Vagina (tissue), 2 donors: ENCODE measurements at regions not wholly inside any gene's neighbourhood (a gene's known extent, or its start where the extent isn't known, plus 50 kb on each side); places are given as distances from the start of the nearest gene placed in this dataset.
"Not testable (repeated sequence)": the region's sequence is repeated elsewhere in the genome, so short reads cannot be mapped to it uniquely, and the experiment has no call there.

Source experiments
- DNase-seq, 2 donors: peaks; one replicate each; pipeline ENCODE4 v3.0.0-alpha.2; 2017; ENCODE audit errors: extremely low spot score in 2 of 2
- H3K27ac ChIP-seq: fragments of 200-600 bp; sonication (generic); one replicate; pipeline ENCODE4 v1.5.1; 2019
- H3K27me3 ChIP-seq: fragments of 200-600 bp; sonication (generic); one replicate; pipeline ENCODE4 v1.5.1; 2019
- H3K36me3 ChIP-seq, 2 donors: fragments of 200-600 bp; sonication (generic); one replicate each; pipeline ENCODE4 v1.5.1; 2017 to 2019
- H3K4me1 ChIP-seq: fragments of 200-600 bp; sonication (generic); one replicate; pipeline ENCODE4 v1.5.1; 2019
- H3K4me3 ChIP-seq, 2 donors: fragments of 200-600 bp; sonication (generic); 1 replicate in 1 of 2; 2 replicates in 1 of 2; pipeline ENCODE4 v1.5.1; 2016 to 2019
- H3K9me3 ChIP-seq: fragments of 200-600 bp; sonication (generic); one replicate; pipeline ENCODE4 v1.5.1; 2019
- POLR2A ChIP-seq, 2 donors: fragments of 450-650 bp; IDR thresholded peaks; one replicate each; pipeline ENCODE4 v1.6.1; 2017; ENCODE audit warnings: antibody characterized with exemption in 2 of 2, mild to moderate bottlenecking in 2 of 2, moderate library complexity in 2 of 2
- POLR2AphosphoS5 ChIP-seq, 2 donors: sonication (generic); formaldehyde crosslinking; IDR thresholded peaks; one replicate each; pipeline ENCODE4 v1.9.0; 2017; ENCODE audit warnings: antibody characterized with exemption in 2 of 2, mild to moderate bottlenecking in 2 of 2, low read depth in 1 of 2; ENCODE audit not compliant: insufficient read depth in 1 of 2
- intact Hi-C: fragments of 100-400 bp; cut with DNase I; formaldehyde crosslinking; loops from one replicate; pipeline ENCODE4 v1.15.1; 2023
- TF ChIP-seq, protein P1 (sequence below), 3 experiments: fragments of 450-650 bp in 2 of 3; fragments of 200-600 bp in 1 of 3; sonication (generic) in 1 of 3; IDR thresholded peaks; one replicate each; pipeline ENCODE4 v1.5.1; 2017 to 2019; ENCODE audit warnings: antibody characterized with exemption in 3 of 3, mild to moderate bottlenecking in 2 of 3, moderate library complexity in 2 of 3

DNA sequence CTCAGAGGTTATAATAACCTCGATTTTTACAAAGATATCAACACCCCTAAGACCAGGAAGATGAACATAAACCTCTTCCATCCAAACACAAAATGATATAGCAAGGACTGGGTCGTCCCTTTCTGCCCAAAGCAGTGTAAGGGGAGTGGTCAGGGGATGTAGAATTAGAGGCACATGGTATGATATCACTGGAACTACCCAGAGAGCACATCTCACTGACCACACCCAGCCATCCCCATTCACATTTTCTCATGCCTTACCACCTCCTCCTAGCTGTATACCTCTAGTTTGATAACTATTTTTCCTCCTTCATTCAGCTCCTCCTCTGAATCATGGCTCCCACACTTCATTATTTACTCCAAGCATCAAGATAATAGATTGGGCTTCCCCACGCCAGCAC is 152.6 kb downstream of the COPS8 start:
- Histone ChIP-seq H3K27me3 (no peaks in the 10 kb centered on the region), H3K4me3 (no peak overlapping the region), H3K9me3 (no peaks in the 10 kb centered on the region), H3K27ac (no peak overlapping the region), H3K4me1 (peaks cover 24% of the 10 kb centered on the region), H3K36me3 (no peaks in the 10 kb centered on the region)
- intact Hi-C loops = no loop called here
- DNase-seq = no peak
- no peak for TF ChIP-seq POLR2A (IDR thresholded peaks at IDR 0.05)
- no peak for TF ChIP-seq POLR2AphosphoS5 (IDR thresholded peaks at IDR 0.05; ENCODE audit: insufficient read depth in 1 of 2, low read depth in 1 of 2)
- TF ChIP-seq, protein P1, sequence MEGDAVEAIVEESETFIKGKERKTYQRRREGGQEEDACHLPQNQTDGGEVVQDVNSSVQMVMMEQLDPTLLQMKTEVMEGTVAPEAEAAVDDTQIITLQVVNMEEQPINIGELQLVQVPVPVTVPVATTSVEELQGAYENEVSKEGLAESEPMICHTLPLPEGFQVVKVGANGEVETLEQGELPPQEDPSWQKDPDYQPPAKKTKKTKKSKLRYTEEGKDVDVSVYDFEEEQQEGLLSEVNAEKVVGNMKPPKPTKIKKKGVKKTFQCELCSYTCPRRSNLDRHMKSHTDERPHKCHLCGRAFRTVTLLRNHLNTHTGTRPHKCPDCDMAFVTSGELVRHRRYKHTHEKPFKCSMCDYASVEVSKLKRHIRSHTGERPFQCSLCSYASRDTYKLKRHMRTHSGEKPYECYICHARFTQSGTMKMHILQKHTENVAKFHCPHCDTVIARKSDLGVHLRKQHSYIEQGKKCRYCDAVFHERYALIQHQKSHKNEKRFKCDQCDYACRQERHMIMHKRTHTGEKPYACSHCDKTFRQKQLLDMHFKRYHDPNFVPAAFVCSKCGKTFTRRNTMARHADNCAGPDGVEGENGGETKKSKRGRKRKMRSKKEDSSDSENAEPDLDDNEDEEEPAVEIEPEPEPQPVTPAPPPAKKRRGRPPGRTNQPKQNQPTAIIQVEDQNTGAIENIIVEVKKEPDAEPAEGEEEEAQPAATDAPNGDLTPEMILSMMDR (IDR thresholded peaks at IDR 0.05) = no peak

DNA sequence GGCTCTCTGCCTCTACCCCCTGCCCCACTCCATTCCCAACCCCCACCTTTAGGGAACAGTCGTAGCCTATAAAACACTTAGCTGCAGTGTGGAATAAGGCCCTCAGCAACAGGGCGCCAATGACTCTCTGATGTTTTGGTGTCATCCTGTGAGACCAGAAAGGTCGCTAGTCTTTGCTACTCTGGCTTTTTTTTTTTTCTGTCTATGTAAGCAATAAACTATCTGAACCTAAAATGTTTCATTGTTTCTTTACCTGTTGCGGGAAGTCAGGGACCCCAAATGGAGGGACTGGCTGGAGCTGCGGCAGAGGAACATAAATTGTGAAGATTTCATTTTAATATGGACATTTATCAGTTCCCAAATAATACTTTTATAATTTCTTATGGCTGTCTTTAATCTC is 154.6 kb downstream of the COPS8 start:
- intact Hi-C loops = no loop called here
- no peak for TF ChIP-seq POLR2A (IDR thresholded peaks at IDR 0.05)
- TF ChIP-seq POLR2AphosphoS5 (IDR thresholded peaks at IDR 0.05; ENCODE audit: insufficient read depth in 1 of 2, low read depth in 1 of 2) = no peak
- TF ChIP-seq, protein P1 (IDR thresholded peaks at IDR 0.05) = no peak
- no peak overlapping the region for H3K27ac ChIP-seq
- no peaks in the 10 kb centered on the region for H3K27me3 ChIP-seq
- no peaks in the 10 kb centered on the region for H3K36me3 ChIP-seq
- H3K4me3 ChIP-seq = no peak overlapping the region
- DNase-seq = no peak
- H3K4me1 ChIP-seq = peaks cover 5% of the 10 kb centered on the region
- no peaks in the 10 kb centered on the region for H3K9me3 ChIP-seq

DNA sequence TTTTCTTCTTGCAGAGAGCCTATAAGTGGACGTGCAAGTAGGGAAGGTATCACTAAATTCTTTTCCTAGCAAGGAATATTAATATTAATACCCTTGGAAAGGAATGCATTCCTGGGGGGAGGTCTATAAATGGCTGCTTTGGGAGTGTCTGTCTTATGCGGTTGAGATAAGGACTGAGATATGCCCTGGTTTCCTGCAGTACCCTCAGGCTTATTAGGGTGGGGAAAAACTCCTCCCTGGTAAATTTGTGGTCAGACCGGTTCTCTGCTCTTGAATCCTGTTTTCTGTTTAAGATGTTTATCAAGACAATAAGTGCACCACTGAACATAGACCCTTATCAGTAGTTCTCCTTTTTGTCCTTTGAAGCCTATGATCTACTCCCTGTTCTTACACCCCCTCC is 155.2 kb downstream of the COPS8 start:
- H3K9me3 ChIP-seq, H3K27me3 ChIP-seq, H3K4me1 ChIP-seq, DNase-seq, H3K36me3 ChIP-seq, intact Hi-C loops, H3K4me3 ChIP-seq: not testable (repeated sequence)
- peak overlapping the region; percentile 56 for H3K27ac ChIP-seq

DNA sequence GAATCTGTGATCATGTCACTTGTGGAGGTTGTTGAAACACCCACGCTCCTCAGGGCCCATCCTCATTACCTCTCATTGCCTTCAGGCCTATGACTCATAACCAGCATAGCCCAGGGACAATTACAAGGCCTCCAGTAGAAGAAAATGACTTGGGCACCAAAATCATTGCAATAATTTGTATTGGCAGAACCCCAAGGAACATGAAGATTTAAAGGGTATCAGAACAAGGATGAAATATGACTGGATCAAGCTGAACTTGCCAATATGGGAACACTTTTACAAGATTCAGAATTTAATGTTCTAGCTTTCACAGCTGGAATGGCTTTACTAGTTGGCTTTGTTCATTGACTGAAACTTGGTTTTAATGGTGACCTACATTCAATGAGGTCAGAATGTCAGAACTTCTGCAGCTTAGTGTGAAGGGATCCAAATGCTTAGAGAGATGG is 156.4 kb downstream of the COPS8 start:
- Histone ChIP-seq H3K4me1 (no peaks in the 10 kb centered on the region), H3K36me3 (no peaks in the 10 kb centered on the region), H3K9me3 (no peaks in the 10 kb centered on the region), H3K27ac (peak overlapping the region; percentile 56), H3K27me3 (no peaks in the 10 kb centered on the region), H3K4me3 (no peak overlapping the region)
- intact Hi-C loops = no loop called here
- DNase-seq = no peak
- TF ChIP-seq POLR2AphosphoS5 (IDR thresholded peaks at IDR 0.05; ENCODE audit: insufficient read depth in 1 of 2, low read depth in 1 of 2) = peak in 1 of 2 donors; percentile 25
- TF ChIP-seq, protein P1 (IDR thresholded peaks at IDR 0.05) = no peak

DNA sequence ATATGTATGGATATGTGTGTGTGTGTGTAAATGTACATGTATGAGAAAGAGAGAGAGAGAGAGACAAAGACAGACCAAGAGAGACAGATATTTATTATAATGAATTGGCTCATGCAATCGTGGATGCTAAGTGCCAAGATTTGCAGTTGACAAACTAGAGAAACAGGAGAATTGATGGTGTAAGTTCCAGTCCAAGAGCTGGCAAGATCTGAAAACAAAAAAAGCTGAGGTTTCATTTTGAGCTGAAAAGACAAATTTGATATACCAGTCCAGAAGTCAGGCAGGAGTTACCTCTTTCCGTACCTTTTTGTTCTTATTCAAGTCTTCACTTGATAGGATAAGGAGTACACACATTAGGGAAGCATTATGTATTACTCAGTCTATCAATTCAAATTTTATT is 157.8 kb downstream of the COPS8 start:
- Histone ChIP-seq H3K4me1 (no peaks in the 10 kb centered on the region), H3K27ac (no peak overlapping the region), H3K4me3 (no peak overlapping the region), H3K27me3 (no peaks in the 10 kb centered on the region), H3K36me3 (no peaks in the 10 kb centered on the region), H3K9me3 (no peaks in the 10 kb centered on the region)
- DNase-seq = no peak
- intact Hi-C loops = no loop called here
- TF ChIP-seq, protein P1 (IDR thresholded peaks at IDR 0.05) = no peak
- no peak for TF ChIP-seq POLR2AphosphoS5 (IDR thresholded peaks at IDR 0.05; ENCODE audit: insufficient read depth in 1 of 2, low read depth in 1 of 2)
- no peak for TF ChIP-seq POLR2A (IDR thresholded peaks at IDR 0.05)

DNA sequence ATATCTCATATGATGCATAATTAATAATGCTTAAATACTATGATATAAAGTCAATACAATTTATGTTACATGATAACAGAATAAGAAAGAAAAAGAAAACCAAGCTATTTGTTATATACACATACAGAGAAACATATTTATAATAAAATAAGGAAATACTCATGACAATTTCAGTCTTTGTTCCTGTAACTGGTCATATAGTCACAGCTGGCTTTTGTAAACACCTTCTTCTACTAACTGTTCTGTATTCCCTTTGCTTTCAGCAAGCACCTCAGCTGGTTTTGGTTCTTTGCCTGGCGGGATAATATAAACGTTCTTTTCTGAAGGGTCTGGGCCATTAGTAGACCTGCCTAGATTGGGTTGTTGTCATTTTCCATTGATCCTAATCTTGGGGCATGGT is 158.5 kb downstream of the COPS8 start:
- H3K27ac ChIP-seq = peak overlapping the region; percentile 34

More for the DNA sequence above, 158.5 kb downstream of the COPS8 start:
- Histone ChIP-seq H3K36me3 (no peaks in the 10 kb centered on the region), H3K4me3 (no peak overlapping the region), H3K9me3 (no peaks in the 10 kb centered on the region), H3K27me3 (no peaks in the 10 kb centered on the region), H3K4me1 (no peaks in the 10 kb centered on the region)
- DNase-seq = no peak
- intact Hi-C loops = no loop called here
- TF ChIP-seq, protein P1 (IDR thresholded peaks at IDR 0.05) = no peak
- TF ChIP-seq POLR2AphosphoS5 (IDR thresholded peaks at IDR 0.05; ENCODE audit: insufficient read depth in 1 of 2, low read depth in 1 of 2) (no peak), POLR2A (IDR thresholded peaks at IDR 0.05) (no peak)
